Vagina (tissue), 2 donors: ENCODE measurements at regions not wholly inside any gene's neighbourhood (a gene's known extent, or its start where the extent isn't known, plus 50 kb on each side); places are given as distances from the start of the nearest gene placed in this dataset.

ENCODE experiments used
- CTCF ChIP-seq, 3 experiments: fragments of 450-650 bp in 2 of 3; fragments of 200-600 bp in 1 of 3; sonication (generic) in 1 of 3; IDR thresholded peaks; one replicate each; pipeline ENCODE4 v1.5.1; 2017 to 2019; ENCODE audit warnings: antibody characterized with exemption in 3 of 3, mild to moderate bottlenecking in 2 of 3, moderate library complexity in 2 of 3
- POLR2A ChIP-seq, 2 donors: fragments of 450-650 bp; IDR thresholded peaks; one replicate each; pipeline ENCODE4 v1.6.1; 2017; ENCODE audit warnings: antibody characterized with exemption in 2 of 2, mild to moderate bottlenecking in 2 of 2, moderate library complexity in 2 of 2

DNA sequence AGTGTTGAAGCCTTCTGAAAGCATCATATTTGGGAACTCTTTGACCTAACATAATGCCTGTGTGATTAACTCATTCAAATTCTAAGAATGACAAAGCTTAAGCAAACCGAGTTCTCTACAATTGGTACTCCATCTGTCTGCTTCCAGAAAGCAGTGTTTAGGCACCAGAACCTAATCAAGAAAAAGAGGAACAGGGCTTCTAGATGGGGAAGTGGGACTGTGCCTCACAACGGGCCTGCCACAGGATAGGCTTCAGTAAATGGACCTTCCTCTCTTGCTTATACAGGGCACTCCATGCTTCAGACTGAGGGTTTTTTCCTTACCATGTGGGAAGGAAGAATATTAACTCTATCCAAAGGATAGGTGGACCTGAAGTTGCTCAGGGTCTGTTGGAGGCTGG is 808.1 kb downstream of the XPNPEP1 start:
- TF ChIP-seq CTCF (IDR thresholded peaks at IDR 0.05) (no peak), POLR2A (IDR thresholded peaks at IDR 0.05) (no peak)
